ENCODE measurements at regions not wholly inside any gene's neighbourhood (a gene's known extent, or its start where the extent isn't known, plus 50 kb on each side); places are given as distances from the start of the nearest gene placed in this dataset.

DNA sequence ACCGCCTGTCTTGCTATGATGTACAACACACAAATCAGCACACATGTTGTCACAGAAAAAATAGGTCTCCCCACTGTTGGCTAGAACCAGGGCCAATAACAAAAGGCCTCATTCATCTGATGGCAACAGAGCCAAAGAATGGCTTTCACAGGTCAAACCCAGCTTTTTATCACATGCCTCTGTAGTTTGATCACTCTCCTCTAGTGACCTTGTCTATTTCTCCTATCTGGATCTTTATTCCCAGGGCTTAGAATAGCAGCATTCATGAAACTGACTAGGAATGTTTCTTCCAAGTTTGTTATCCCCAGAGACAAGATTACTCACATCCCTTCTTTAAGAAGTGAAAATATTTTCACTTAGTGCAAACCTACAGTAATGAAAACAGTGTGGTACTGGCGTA lies 285.8 kb upstream of the GYPC start:
- in situ Hi-C loops (cut with HindIII; ENCODE audit: low pct_unique_long_range_greater_than_20kb, low sequenced_read_pairs): no loop called here
- TF ChIP-seq JUND (IDR thresholded peaks at IDR 0.05; ENCODE audit: low read depth): no peak
- no peak for DNase-seq (ENCODE audit: low read depth in 1 of 2, low spot score in 1 of 2)

GRCh38 chr2:126372406-126372805 lies 283.6 kb upstream of the GYPC start:
- TF ChIP-seq JUND (IDR thresholded peaks at IDR 0.05; ENCODE audit: low read depth): no peak
- DNase-seq (ENCODE audit: low read depth in 1 of 2, low spot score in 1 of 2): no peak
- in situ Hi-C loops (cut with HindIII; ENCODE audit: low pct_unique_long_range_greater_than_20kb, low sequenced_read_pairs): no loop called here

GRCh38 chr2:126378176-126378575 lies 277.8 kb upstream of the GYPC start:
- in situ Hi-C loops (cut with HindIII; ENCODE audit: low pct_unique_long_range_greater_than_20kb, low sequenced_read_pairs): no loop called here
- no peak for DNase-seq (ENCODE audit: low read depth in 1 of 2, low spot score in 1 of 2)
- TF ChIP-seq JUND (IDR thresholded peaks at IDR 0.05; ENCODE audit: low read depth): no peak

DNA sequence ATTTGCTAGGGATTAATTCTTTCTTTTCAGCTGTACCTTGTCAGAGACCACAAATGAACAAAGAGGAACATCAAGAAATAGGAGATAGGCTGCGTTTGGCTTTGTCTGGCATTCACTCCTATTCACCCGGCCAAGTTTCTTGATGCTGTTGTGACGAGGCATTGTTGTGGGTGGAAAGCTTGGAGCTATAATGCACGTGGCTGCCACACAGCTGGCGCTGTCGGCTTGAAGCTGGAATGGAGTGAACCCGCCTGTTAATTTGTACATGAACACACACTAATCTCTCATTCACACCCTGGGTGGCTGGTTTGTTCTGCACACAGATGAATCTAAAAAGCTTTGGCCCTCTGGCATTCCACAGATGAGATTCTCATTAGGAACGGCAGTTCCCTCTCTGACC lies 274.9 kb upstream of the GYPC start:
- in situ Hi-C loops (cut with HindIII; ENCODE audit: low pct_unique_long_range_greater_than_20kb, low sequenced_read_pairs): no loop called here
- TF ChIP-seq JUND (IDR thresholded peaks at IDR 0.05; ENCODE audit: low read depth): no peak
- no peak for DNase-seq (ENCODE audit: low read depth in 1 of 2, low spot score in 1 of 2)

DNA sequence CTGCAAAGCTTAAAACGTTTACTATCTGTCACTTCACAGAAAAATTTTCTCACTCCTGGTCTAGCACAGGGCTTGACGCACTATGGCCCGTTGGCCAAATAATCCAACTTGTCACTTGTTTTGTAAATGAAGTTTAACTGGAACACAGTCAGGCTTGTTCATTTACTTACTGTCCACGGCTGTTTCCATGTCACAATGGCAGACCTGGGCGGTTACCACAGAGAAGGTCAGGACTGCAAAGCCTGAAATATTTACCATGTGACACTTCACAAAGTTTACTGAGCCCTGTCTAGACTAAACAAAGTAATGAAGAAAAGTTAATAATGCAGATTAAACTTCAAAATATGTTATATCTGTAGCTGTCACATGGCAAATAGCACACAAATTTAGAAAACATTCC lies 273.0 kb upstream of the GYPC start:
- in situ Hi-C loops (cut with HindIII; ENCODE audit: low pct_unique_long_range_greater_than_20kb, low sequenced_read_pairs): no loop called here
- DNase-seq (ENCODE audit: low read depth in 1 of 2, low spot score in 1 of 2): no peak
- no peak for TF ChIP-seq JUND (IDR thresholded peaks at IDR 0.05; ENCODE audit: low read depth)

GRCh38 chr2:126383800-126384199 lies 272.2 kb upstream of the GYPC start:
- in situ Hi-C loops (cut with HindIII; ENCODE audit: low pct_unique_long_range_greater_than_20kb, low sequenced_read_pairs): no loop called here
- no peak for TF ChIP-seq JUND (IDR thresholded peaks at IDR 0.05; ENCODE audit: low read depth)
- DNase-seq (ENCODE audit: low read depth in 1 of 2, low spot score in 1 of 2): no peak

- in situ Hi-C loops (cut with HindIII; ENCODE audit: low pct_unique_long_range_greater_than_20kb, low sequenced_read_pairs): no loop called here
- TF ChIP-seq JUND (IDR thresholded peaks at IDR 0.05; ENCODE audit: low read depth): no peak
- no peak for DNase-seq (ENCODE audit: low read depth in 1 of 2, low spot score in 1 of 2)
Observed at GRCh38 chr2:126385441-126385840, 270.5 kb upstream of the GYPC start.

GRCh38 chr2:126385983-126386382 lies 270.0 kb upstream of the GYPC start:
- DNase-seq (ENCODE audit: low read depth in 1 of 2, low spot score in 1 of 2): no peak
- no peak for TF ChIP-seq JUND (IDR thresholded peaks at IDR 0.05; ENCODE audit: low read depth)
- in situ Hi-C loops (cut with HindIII; ENCODE audit: low pct_unique_long_range_greater_than_20kb, low sequenced_read_pairs): no loop called here

DNA sequence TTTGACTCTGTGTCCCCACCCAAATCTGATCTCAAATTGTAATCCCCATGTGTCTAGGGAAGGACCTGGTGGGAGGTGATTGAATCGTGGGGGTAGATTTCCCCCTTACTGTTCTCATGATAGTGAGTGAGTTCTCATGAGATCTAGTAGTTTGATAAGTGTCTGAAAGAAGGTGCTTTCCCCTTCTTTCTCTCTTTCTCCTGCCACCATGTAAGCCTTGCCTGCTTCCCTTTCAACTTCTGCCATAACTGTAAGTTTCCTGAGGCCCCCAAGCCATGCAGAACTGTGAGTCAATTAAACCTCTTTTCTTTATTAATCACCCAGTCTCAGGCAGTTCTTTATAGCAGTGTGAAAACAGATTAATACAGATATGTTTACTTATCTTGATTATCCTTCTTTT lies 266.5 kb upstream of the GYPC start:
- no peak for DNase-seq (ENCODE audit: low read depth in 1 of 2, low spot score in 1 of 2)
- TF ChIP-seq JUND (IDR thresholded peaks at IDR 0.05; ENCODE audit: low read depth): no peak
- in situ Hi-C loops (cut with HindIII; ENCODE audit: low pct_unique_long_range_greater_than_20kb, low sequenced_read_pairs): no loop called here

GRCh38 chr2:126392889-126393288 lies 263.1 kb upstream of the GYPC start:
- TF ChIP-seq JUND (IDR thresholded peaks at IDR 0.05; ENCODE audit: low read depth): no peak
- in situ Hi-C loops (cut with HindIII; ENCODE audit: low pct_unique_long_range_greater_than_20kb, low sequenced_read_pairs): no loop called here
- DNase-seq (ENCODE audit: low read depth in 1 of 2, low spot score in 1 of 2): no peak

- TF ChIP-seq JUND (IDR thresholded peaks at IDR 0.05; ENCODE audit: low read depth): no peak
- peak in 1 of 2 experiments; percentile 1 for DNase-seq (ENCODE audit: low read depth in 1 of 2, low spot score in 1 of 2)
- in situ Hi-C loops (cut with HindIII; ENCODE audit: low pct_unique_long_range_greater_than_20kb, low sequenced_read_pairs): no loop called here
Observed at GRCh38 chr2:126399001-126399400, 257.0 kb upstream of the GYPC start.

DNA sequence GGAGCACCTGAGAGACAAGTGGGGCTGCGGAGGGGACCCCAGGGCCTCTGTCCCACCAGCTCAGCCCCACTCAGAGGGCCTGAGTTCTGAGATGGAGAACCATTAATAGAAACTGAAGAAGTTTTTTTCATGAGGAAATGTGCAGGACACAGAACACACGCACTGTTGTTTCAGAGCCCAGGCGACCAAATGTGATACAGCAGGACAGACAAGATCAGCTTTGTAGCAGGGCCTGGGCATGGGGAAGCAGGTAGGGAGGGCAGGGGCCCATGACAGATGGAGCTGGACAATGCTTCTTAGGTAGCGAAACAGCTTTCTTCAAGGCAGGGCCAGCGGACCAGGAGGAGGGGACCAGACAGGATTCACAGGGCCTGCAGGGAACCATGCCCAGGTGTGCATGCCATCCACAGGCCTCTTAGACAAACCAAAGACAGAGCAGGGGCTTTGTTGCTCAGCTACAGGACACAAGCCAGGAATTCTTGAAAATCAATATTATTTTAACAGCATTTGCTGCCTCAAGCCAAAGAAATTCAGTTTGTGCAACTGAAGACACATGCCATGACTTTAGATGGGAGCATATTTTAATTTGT lies 252.8 kb upstream of the GYPC start:
- in situ Hi-C loops (cut with HindIII; ENCODE audit: low pct_unique_long_range_greater_than_20kb, low sequenced_read_pairs): no loop called here
- TF ChIP-seq JUND (IDR thresholded peaks at IDR 0.05; ENCODE audit: low read depth): no peak

GRCh38 chr2:126406267-126406666 lies 249.7 kb upstream of the GYPC start:
- DNase-seq (ENCODE audit: low read depth in 1 of 2, low spot score in 1 of 2): no peak
- TF ChIP-seq JUND (IDR thresholded peaks at IDR 0.05; ENCODE audit: low read depth): no peak
- in situ Hi-C loops (cut with HindIII; ENCODE audit: low pct_unique_long_range_greater_than_20kb, low sequenced_read_pairs): no loop called here

More for the DNA sequence above, 252.8 kb upstream of the GYPC start:
- no peak for DNase-seq (ENCODE audit: low read depth in 1 of 2, low spot score in 1 of 2)

GRCh38 chr2:126408671-126409070 lies 247.3 kb upstream of the GYPC start:
- in situ Hi-C loops (cut with HindIII; ENCODE audit: low pct_unique_long_range_greater_than_20kb, low sequenced_read_pairs): no loop called here
- no peak for TF ChIP-seq JUND (IDR thresholded peaks at IDR 0.05; ENCODE audit: low read depth)
- no peak for DNase-seq (ENCODE audit: low read depth in 1 of 2, low spot score in 1 of 2)

All from T47D (cell line).